Spleen (tissue), 11 donors: ENCODE measurements at regions not wholly inside any gene's neighbourhood (a gene's known extent, or its start where the extent isn't known, plus 50 kb on each side); places are given as distances from the start of the nearest gene placed in this dataset.
A peak's percentile ranks its signal among the peaks of the same experiment; 100 is the strongest.

ENCODE experiments used
- DNase-seq: peaks from one replicate; pipeline ENCODE4 v3.0.0-alpha.2; 2020
- H3K27ac ChIP-seq, 8 donors: fragments of 200-600 bp; sonication (generic) in 7 of 8; 1 replicate in 4 of 8; 2 replicates in 4 of 8; pipeline versions ENCODE4 v1.5.0 to v1.8.0; 2016 to 2021; ENCODE audit warnings: inconsistent platforms in 4 of 8, mild to moderate bottlenecking in 4 of 8, moderate library complexity in 1 of 8
- H3K27me3 ChIP-seq, 7 donors: fragments of 200-600 bp; sonication (generic) in 6 of 7; replicated peaks in 1 of 7; 1 replicate in 4 of 7; 2 replicates in 3 of 7; pipeline versions ENCODE4 v1.5.0 to v1.8.0; 2016 to 2021; ENCODE audit warnings: inconsistent platforms in 3 of 7, mild to moderate bottlenecking in 1 of 7
- H3K36me3 ChIP-seq, 6 donors: fragments of 200-600 bp; sonication (generic) in 5 of 6; 1 replicate in 4 of 6; 2 replicates in 2 of 6; pipeline versions ENCODE4 v1.5.0 to v1.8.0; 2016 to 2021; ENCODE audit warnings: inconsistent platforms in 2 of 6
- H3K4me1 ChIP-seq, 6 donors: fragments of 200-600 bp; sonication (generic) in 5 of 6; 1 replicate in 3 of 6; 2 replicates in 3 of 6; pipeline versions ENCODE4 v1.5.0 to v1.8.0; 2016 to 2021; ENCODE audit warnings: inconsistent platforms in 3 of 6
- H3K4me3 ChIP-seq, 8 donors: fragments of 200-600 bp; sonication (generic) in 7 of 8; 1 replicate in 4 of 8; 2 replicates in 4 of 8; pipeline versions ENCODE4 v1.5.0 to v1.8.0; 2016 to 2021; ENCODE audit warnings: inconsistent platforms in 4 of 8, mild to moderate bottlenecking in 4 of 8, moderate library complexity in 2 of 8
- H3K9me3 ChIP-seq, 8 donors: fragments of 200-600 bp; sonication (generic) in 7 of 8; 1 replicate in 4 of 8; 2 replicates in 4 of 8; pipeline versions ENCODE4 v1.5.0 to v1.8.0; 2016 to 2021; ENCODE audit warnings: inconsistent platforms in 4 of 8
- POLR2A ChIP-seq, 3 donors: fragments of 450-650 bp; IDR thresholded peaks; one replicate each; pipeline ENCODE4 v1.5.1; 2017; ENCODE audit warnings: antibody characterized with exemption in 3 of 3, mild to moderate bottlenecking in 1 of 3
- POLR2AphosphoS5 ChIP-seq, 3 donors: sonication (generic); formaldehyde crosslinking; IDR thresholded peaks; one replicate each; pipeline ENCODE4 v1.5.1; 2017; ENCODE audit warnings: antibody characterized with exemption in 3 of 3
- WGBS, 5 donors: extraction: QIAGEN DNeasy Blood & Tissue Kit in 3 of 5; methylation state at CpG; one replicate each; pipeline versions ENCODE4 v1.1.5 to v1.1.7; 2013 to 2018; 5-methylcytosine and 5-hydroxymethylcytosine counted together
- intact Hi-C: fragments of 100-400 bp; cut with DNase I; formaldehyde crosslinking; loops from one replicate; pipeline ENCODE4 v1.15.0; 2023; ENCODE audit warnings: low total_unique reads
- TF ChIP-seq, protein P1 (sequence below), 11 experiments: fragments of 200-600 bp in 7 of 11; fragments of 450-650 bp in 4 of 11; sonication (generic) in 4 of 11; IDR thresholded peaks in 8 of 11; conservative IDR thresholded peaks in 3 of 11; 1 replicate in 7 of 11; 2 replicates in 4 of 11; pipeline versions ENCODE4 v1.4.0 to v1.8.0; 2016 to 2021; ENCODE audit warnings: antibody characterized with exemption in 11 of 11, inconsistent platforms in 4 of 11, mild to moderate bottlenecking in 1 of 11
- donor health status: healthy with polysubstance abuse.
- donor health status: DM: no; HTN: no; CAD: no; lungs with moderate emphysema.
- donor health status: DM: no; HTN: no; CAD: no.
- donor health status: Bipolar disorder and iron deficiency.
- donor health status: healthy.
- donor health status: DM: no; HTN: no; CAD: no.
- donor health status: DM: yes; HTN: yes; CAD: no.

GRCh38 chr4:101604976-101605375 is 185.6 kb upstream of the BANK1 start:
- no peak for DNase-seq
- H3K36me3 ChIP-seq: no peaks in the 10 kb centered on the region
- H3K27me3 ChIP-seq: peaks cover 0 to 5% (median 0%) of the 10 kb centered on the region in 7 donors
- no peaks in the 10 kb centered on the region for H3K4me1 ChIP-seq
- intact Hi-C loops: loop anchor here (10.0 kb wide), 1 partner anchor 430 kb away; no protein-coding TSS in a partner anchor
- peaks cover 0 to 19% (median 6%) of the 10 kb centered on the region in 8 donors for H3K9me3 ChIP-seq
- WGBS, 5 donors: 50 to 83% (median 82%) methylated on average over 1 of the region's 1 CpG
- no peak overlapping the region for H3K27ac ChIP-seq
- TF ChIP-seq POLR2A (IDR thresholded peaks at IDR 0.05) (no peak), POLR2AphosphoS5 (IDR thresholded peaks at IDR 0.05) (no peak)
- TF ChIP-seq, protein P1, sequence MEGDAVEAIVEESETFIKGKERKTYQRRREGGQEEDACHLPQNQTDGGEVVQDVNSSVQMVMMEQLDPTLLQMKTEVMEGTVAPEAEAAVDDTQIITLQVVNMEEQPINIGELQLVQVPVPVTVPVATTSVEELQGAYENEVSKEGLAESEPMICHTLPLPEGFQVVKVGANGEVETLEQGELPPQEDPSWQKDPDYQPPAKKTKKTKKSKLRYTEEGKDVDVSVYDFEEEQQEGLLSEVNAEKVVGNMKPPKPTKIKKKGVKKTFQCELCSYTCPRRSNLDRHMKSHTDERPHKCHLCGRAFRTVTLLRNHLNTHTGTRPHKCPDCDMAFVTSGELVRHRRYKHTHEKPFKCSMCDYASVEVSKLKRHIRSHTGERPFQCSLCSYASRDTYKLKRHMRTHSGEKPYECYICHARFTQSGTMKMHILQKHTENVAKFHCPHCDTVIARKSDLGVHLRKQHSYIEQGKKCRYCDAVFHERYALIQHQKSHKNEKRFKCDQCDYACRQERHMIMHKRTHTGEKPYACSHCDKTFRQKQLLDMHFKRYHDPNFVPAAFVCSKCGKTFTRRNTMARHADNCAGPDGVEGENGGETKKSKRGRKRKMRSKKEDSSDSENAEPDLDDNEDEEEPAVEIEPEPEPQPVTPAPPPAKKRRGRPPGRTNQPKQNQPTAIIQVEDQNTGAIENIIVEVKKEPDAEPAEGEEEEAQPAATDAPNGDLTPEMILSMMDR (IDR thresholded peaks at IDR 0.05 in 8 of 11, conservative IDR thresholded peaks at IDR 0.05 in 3 of 11): no peak
- H3K4me3 ChIP-seq: no peak overlapping the region

- H3K36me3 ChIP-seq: no peaks in the 10 kb centered on the region
- H3K27ac ChIP-seq: no peak overlapping the region
- intact Hi-C loops: loop anchor here (10.0 kb wide), 1 partner anchor 425 kb away; no protein-coding TSS in a partner anchor
Observed at GRCh38 chr4:101600287-101600686, 190.2 kb upstream of the BANK1 start.

DNA sequence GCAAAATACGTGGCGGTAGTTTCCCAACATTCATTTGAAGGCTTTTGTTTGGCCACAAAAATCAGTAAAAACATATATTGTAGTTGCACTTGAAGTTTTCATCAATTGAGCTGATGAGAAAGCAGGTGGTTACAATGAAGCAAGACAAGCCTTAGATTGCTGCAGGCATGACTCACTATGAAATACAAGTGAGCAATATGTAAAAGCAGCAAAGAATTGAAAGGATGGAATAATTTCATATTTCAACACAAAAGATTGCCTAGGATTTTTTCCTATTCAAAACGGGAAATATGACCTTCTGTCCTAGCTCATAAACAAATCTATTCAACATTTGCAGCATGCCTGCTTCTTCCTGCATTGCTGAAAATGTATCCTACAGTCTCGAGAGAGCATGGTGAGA is 190.9 kb upstream of the BANK1 start:
- no peak for TF ChIP-seq POLR2A (IDR thresholded peaks at IDR 0.05)
- TF ChIP-seq, protein P1 (IDR thresholded peaks at IDR 0.05 in 8 of 11, conservative IDR thresholded peaks at IDR 0.05 in 3 of 11): no peak
- no peak for TF ChIP-seq POLR2AphosphoS5 (IDR thresholded peaks at IDR 0.05)
- intact Hi-C loops: loop anchor here (10.0 kb wide), 1 partner anchor 425 kb away; no protein-coding TSS in a partner anchor
- H3K36me3 ChIP-seq: no peaks in the 10 kb centered on the region
- H3K4me3 ChIP-seq: no peak overlapping the region
- H3K9me3 ChIP-seq: no peaks in the 10 kb centered on the region
- peaks cover 0 to 13% (median 4%) of the 10 kb centered on the region in 6 donors for H3K4me1 ChIP-seq
- H3K27ac ChIP-seq: no peak overlapping the region
- peaks cover 0 to 5% (median 0%) of the 10 kb centered on the region in 7 donors for H3K27me3 ChIP-seq
- no peak for DNase-seq
- 55 to 67% (median 64%) methylated on average over 4 of the region's 4 CpGs for WGBS, 5 donors

More at GRCh38 chr4:101600287-101600686, 190.2 kb upstream of the BANK1 start:
- WGBS, 5 donors: 63 to 79% (median 72%) methylated on average over 2 of the region's 2 CpGs
- DNase-seq: no peak
- TF ChIP-seq POLR2A (IDR thresholded peaks at IDR 0.05) (no peak), POLR2AphosphoS5 (IDR thresholded peaks at IDR 0.05) (no peak)
- TF ChIP-seq, protein P1 (IDR thresholded peaks at IDR 0.05 in 8 of 11, conservative IDR thresholded peaks at IDR 0.05 in 3 of 11): no peak
- Histone ChIP-seq H3K4me1 (peaks cover 0 to 13% (median 4%) of the 10 kb centered on the region in 6 donors), H3K9me3 (no peaks in the 10 kb centered on the region), H3K27me3 (peaks cover 0 to 5% (median 0%) of the 10 kb centered on the region in 7 donors), H3K4me3 (no peak overlapping the region)

- 71 to 83% (median 76%) methylated on average over 2 of the region's 2 CpGs for WGBS, 5 donors
- peak overlapping the region in 2 of 8 donors; percentile 14 to 32 for H3K27ac ChIP-seq
- no peak for DNase-seq
- H3K4me1 ChIP-seq: peaks cover 0 to 13% (median 4%) of the 10 kb centered on the region in 6 donors
- H3K27me3 ChIP-seq: no peaks in the 10 kb centered on the region
- no peaks in the 10 kb centered on the region for H3K36me3 ChIP-seq
- H3K9me3 ChIP-seq: no peaks in the 10 kb centered on the region
- TF ChIP-seq, protein P1 (IDR thresholded peaks at IDR 0.05 in 8 of 11, conservative IDR thresholded peaks at IDR 0.05 in 3 of 11): peak in 5 of 11 experiments; percentile 4 to 24 (median 15)
- TF ChIP-seq POLR2A (IDR thresholded peaks at IDR 0.05): no peak
- H3K4me3 ChIP-seq: no peak overlapping the region
- intact Hi-C loops: no loop called here
Observed at GRCh38 chr4:101596781-101597552, 193.6 kb upstream of the BANK1 start.
